HT1080 (cell line): ENCODE measurements at regions not wholly inside any gene's neighbourhood (a gene's known extent, or its start where the extent isn't known, plus 50 kb on each side); places are given as distances from the start of the nearest gene placed in this dataset.
"Not testable (repeated sequence)": the region's sequence is repeated elsewhere in the genome, so short reads cannot be mapped to it uniquely, and the experiment has no call there.

Source experiments
- DNase-seq: peaks from one replicate; pipeline ENCODE4 v3.0.0-alpha.2; 2015; ENCODE audit warnings: low read depth

DNA sequence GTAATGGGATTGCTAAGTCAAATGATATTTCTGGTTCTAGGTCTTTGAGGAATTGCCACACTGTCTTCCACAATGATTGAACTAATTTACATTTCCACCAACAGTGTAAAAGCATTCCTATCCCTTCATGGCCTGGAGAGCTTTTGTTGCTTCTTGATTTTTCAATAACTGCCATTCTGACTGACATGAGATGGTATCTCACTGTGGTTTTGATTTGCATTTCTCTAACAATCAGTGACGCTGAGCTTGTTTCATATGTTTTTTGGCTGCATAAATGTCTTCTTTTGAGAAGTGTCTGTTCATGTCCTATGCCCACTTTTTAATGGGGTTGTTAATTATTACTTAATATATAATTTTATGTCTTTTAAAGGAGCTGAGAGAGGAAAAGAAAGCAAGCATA is 177.7 kb upstream of the VLDLR start:
- not testable (repeated sequence) for DNase-seq

DNA sequence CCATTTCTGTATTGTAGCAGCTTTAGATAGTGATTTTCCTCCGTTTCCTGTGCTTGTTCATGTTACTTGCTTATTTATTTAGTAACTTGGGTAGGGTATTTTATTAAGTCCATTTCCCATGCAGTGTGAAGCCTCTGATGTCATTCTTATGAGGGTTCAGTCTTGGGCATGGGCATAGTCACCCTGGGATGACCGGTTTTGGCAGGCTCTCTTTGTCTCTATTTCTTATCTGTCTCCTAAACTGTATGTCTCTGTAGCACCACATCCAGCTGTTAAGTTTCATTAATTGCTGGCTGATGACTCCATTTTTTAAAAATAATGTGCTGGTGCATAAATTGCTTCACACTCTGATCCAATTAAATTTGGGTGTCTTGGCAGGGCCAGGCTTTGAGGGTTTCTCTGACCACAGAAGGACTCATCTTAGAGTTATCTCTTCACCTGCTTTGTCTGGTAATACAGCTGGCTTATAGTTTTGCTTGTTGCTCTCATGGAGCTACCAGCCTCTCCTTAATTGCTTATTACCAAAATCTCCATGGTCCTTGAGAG is 173.3 kb upstream of the VLDLR start:
- no peak for DNase-seq

DNA sequence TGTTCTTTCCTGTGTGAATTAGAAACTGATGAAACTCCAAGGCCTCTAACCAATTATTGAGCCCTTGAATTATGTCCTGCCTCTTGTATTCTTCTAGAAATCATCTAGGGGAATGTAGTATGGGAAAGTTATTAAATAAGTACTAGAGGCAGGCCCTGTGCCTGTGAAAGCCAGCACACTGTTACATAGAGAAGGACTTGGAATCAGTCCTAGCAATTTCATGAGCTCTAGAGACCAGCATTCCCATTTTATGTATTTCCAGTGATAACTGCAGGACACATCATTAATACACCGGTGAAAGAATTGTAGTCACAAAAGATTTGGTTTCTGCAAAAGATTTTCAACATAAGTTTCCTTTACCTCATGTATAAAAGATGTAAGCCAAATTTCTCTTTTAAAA is 168.5 kb upstream of the VLDLR start:
- no peak for DNase-seq

DNA sequence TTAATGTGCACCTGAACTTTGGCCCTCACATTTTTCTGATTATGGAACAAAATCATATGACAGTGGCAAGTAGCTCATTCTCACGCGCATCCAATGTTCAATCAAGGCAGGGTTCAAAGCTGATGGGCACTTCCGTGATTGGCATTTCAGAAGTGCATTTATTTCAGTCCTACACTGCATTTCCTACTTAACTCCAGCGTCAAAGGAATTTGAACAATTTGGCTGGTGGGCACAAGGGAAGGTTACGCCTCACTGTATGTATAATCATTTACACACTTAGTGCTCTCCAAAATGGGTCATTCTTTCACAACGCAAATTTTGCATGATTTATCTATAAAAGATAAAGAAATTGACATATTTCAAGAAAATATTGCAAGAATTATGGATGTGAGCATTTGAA is 167.9 kb upstream of the VLDLR start:
- DNase-seq: no peak

DNA sequence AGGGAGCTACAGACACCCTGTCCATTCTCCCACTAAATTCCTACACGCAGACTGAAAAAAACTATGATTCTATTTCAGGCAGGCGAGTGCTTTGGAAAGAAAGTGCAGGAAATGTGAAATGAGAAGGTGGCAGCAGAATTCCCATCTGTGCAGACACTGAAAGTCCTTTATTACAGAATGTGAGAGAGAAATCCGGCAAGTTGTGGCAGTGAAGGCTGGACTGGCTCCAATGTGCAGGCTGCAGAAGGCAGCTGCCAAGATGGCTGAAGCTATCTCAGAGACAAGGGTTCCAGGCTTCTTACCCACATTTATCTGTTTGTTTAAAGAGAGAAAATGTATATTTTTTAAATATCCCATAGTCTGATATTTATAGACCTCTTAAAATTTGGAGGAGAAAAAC is 161.8 kb upstream of the VLDLR start:
- DNase-seq: no peak

DNA sequence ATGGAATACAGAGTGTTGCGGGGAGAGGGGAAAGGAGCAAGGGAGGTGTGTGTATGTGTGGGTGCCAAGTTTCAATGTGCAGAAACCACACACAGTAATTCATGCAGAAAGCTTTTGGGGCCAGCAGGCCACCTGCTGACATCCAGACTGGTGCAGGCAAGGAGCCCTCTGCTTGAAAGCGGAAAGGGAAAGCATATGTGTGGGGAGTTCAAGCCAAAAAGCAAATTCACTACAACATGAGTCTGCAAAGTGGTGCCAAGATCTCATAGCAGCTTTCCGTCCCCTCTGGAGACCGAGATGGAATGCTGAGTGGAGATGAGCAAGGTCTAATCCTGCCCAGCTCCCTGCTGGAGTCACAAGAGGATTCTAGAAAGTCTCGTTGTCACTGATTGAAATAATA is 159.7 kb upstream of the VLDLR start:
- DNase-seq: no peak

DNA sequence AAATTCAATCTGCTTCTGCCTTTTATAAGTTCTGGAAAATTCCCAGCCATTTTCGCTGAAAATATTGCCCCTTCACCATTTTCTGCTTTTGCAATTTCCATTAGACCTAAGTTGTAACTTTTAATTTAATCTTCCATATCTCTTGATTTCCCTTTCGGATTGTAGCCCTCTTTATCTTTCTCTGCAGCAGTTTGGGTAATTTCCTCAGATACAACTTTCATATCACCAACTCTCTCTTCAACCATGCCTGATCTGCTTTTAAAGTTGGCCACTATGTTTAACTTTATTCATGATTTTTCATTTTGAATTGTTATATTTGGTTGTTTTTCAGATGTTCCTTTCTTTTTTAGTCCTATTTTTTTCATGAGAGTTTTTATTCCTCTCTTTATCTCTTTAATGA is 157.0 kb upstream of the VLDLR start:
- no peak for DNase-seq

DNA sequence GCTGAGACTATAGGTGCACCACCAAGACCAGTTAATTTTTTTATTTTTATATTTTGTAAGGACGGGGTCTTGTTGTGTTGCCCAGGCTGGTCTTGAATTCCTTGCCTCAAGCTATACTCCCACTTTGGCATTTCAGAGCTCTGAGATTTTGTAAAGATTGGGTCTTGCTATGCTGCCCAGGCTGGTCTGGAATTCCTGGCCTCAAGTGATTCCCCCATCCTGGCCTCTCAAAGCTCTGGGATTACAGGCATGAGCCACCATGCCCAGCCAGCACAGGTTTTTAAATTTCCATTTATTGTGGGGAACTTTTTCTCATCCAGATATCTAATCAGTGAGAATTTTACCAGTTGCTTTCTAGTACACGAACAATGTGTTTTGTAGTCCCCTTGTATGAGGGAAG is 156.1 kb upstream of the VLDLR start:
- DNase-seq: no peak

DNA sequence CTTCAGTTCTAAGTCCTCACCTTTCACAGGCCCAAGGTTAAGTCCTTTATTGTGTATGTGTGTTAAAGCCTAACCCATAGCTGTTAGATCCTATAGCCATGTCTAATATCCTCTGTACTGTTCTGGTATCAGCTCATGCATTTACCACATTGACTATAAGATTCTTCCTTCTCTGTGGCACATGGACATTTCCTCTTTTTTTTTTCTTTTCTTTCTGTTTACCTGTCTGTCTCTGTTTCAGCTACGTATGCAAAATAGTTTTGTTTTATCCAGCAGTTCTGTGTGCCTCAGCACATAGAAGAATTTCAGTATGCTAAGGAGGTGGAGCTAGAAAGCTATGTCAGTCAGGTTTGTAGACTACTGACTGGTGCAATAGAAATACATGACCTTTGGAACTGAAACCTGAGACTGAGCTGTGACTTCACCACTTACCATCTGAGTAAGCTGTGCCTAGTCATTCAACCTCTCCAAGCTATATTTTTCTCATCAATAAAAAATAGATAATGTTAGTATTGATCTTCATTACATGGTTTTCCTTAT is 155.6 kb upstream of the VLDLR start:
- peak; percentile 40 for DNase-seq

DNA sequence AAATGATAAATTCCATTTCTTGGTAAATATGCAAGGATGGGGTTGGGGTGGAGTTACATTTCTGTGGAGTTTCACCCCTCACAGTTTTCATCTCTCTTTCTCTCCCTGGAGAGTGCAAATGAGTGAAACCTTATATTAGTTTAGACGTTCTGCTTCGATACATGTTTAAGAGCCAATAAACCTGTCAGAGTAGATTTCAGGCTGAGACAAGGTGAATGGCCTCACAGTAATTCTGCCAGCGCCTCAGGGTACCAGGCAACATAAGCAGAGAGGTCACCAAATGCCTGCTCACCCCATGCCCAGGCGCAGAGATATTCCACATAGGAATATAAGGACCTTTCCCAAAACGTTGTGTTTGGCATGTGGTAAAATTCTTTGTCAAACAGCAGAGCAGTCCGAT is 154.9 kb upstream of the VLDLR start:
- no peak for DNase-seq

DNA sequence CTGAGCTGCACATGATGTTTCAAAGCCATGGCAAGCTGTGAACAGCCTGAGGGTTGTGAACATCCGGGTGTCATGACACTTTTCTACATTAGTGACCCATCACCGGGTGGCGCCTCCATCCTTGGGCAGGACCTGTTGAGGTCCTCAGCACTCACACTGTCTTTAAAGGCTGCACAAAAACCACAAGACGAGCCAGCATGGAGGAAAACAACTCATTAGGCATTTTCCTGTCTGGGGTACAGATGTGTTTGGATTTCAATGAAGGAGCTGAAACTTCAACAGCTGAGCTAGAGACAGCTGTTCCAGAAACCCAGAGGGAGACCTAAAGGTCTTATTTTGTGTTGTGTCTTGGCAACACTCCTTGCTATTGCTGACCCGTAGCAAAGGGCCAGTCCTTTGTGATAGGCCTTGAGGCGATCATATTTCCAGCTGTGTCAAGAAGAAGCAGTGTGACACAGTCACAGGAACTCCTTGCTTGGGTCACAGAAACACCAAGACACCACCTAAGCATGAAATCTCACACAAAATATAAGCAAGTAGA is 151.8 kb upstream of the VLDLR start:
- peak; percentile 58 for DNase-seq

DNA sequence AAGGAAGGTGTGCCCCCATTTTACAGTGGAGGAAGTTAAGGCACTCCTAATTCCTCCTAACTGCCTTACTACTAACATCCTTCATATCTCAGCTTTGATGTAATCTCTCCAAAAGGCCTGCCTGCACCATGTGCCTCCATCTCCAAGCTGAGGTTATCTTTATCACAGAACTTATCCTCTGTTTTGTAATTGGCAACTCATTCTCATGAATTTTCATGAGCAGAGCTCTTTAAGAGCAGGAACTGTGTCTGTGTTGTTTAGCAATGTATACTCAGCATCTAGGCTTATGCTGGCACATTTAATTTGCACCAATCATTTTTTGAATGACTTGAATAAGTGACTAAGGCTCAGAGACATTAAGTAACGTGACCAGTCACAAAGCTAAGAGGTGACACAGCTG is 147.9 kb upstream of the VLDLR start:
- DNase-seq: no peak

DNA sequence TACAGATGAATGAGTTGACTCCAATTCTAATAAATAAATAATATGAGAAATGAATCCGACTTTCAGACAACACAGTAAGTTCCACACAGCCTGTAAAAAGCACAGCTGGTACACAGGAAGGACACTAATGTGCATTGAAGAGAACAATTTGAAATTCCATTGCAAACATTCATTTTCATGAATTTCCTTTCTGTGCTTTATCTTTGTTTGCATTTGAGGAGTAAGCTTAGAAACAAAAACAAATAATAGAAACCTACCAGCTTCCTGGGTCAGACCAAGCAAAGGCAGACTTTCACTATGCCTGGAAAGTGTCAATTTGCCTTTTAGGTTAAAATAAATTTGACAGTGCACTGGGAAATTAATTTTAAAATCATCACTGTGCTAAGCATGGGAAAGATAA is 143.8 kb upstream of the VLDLR start:
- peak; percentile 5 for DNase-seq

DNA sequence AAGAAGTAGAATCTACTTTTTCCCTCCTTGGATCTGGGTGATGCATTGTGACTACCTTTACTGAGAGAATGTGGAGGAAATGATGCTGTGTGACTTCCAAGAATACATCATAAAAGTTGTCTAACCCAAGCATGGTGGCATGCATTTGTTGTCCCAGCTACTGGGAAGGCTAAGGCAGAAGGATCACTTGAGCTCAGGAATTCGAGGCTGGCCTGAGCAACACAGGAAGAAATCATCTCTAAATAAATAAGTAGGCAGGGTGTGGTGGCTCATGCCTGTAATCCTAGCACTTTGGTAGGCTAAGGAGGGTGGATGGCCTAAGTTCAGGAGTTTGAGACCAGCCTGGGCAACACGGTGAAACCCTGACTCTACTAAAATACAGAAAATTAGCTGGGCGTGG is 143.2 kb upstream of the VLDLR start:
- no peak for DNase-seq

DNA sequence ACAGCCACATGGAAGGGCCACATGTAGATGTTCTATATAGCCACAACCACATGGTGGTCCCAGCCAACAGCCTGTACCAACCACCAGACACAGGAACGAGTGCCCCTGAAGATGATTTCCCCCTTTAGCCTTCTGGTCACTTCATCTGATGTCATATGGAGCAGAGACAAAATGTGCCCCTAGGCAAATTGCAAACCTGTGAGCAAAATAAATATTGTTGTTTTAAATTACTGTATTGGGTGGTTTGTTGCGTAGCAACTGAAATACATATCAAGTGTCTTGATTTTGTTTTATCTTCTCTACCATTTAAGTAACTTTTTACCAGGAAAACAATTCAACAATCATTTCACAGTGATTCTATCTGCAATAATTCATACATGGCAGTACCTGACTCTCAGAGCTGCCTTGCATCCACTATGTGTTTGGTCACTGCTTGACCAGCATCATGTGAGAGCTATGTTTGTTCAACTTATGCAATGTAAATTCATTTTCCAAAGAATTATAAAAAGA is 142.5 kb upstream of the VLDLR start:
- no peak for DNase-seq

DNA sequence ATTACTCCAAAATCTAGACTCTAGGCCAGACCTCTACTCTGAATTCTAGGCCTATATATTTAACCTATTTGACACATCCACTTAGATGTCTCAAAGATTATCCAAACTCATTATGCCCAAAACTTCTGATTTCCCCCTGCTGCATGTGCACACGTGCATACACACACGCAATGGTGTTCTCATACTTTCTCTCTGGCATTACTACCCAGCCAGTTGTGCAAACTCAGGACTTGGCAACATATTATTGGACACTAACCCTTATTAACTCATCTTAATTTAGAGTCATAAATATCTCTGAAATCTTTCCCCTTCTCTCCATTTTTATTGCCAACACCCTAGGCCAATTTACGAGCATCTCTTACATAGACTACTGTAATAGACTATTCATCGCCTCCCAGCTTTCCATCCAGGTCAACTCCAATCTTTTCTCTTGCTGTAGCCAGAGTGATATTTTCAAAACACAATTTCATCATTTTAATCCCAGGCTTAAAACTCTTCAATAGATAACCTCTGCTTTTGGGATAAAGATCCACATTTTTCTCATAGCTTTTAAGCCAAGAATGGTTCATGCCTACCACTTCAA is 141.2 kb upstream of the VLDLR start:
- DNase-seq: no peak

DNA sequence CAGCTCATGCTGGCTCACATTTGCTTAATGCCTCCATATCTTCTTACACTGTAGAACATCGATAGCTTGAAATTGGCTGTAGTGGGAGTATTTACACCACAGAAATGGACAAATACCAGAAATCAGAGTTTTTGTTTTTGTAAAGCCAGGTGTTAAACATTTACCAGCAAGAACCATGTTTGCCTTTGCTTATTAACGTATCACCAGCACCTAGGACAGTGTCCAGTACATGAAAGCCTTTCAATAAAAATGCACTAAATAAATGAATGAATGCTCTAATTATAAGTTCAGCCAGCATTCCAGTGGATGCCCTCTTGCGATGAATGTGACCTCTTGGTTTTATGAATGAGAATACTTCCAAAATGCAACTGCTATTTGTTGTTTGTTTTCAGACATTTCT is 140.4 kb upstream of the VLDLR start:
- DNase-seq: no peak

DNA sequence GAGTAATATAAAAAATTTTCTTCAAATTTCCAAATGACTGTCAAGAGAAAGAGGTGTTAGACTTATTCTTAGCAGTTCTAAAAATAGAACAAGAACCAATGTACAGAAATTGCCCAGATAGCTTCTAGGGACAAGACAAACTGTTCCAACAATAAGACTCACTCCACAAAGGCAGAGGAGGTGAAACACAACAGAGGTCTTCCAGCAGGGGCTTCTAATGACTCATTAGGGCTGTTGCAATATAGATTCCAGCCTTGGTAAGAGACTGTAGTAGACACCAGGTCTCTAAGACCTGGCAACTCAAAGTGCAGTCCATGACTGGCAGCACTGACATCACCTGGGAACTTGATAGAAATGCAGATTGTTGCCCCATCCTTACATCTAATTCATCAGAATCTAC is 134.6 kb upstream of the VLDLR start:
- DNase-seq: no peak

DNA sequence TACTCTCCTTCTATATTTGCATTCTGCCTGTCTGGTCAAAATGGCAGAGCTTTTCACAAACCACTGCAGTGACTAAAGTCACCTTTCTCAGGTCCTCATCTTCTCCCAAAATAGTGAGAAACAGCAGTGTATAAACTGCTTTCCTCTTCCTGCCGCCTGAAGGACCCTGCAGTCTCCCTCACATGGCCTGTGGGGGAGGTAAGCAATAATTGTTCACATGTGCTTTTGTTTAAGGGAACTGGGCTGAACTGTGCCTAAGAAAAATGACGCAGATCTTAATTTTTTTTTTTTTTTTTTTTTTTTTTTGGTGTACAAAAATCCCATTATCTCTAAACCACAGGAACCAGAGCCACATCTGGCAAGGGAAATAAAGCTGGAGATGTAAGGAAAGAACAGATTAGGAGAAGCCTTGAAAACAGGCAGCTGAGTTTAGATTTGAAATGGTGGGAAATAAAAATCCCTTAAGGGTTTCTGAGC is 131.7 kb upstream of the VLDLR start:
- peak; percentile 30 for DNase-seq

DNA sequence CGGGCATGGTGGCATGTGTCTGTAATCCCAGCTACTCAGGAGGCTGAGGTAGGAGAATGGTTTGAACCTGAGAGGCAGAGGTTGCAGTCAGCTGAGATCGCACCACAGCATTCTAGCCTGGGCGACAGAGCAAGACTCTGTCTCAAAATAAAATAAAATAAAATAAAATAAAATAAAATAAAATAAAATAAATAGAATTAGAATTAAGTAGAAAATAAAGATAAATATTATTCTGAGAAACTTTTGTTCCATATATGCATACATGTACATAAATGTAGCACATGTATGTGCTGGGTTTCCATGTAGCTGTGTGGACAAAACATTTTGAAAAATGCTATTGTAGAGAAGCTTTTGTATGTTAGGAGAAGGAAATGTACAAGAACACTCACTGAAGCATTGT is 129.4 kb upstream of the VLDLR start:
- no peak for DNase-seq

DNA sequence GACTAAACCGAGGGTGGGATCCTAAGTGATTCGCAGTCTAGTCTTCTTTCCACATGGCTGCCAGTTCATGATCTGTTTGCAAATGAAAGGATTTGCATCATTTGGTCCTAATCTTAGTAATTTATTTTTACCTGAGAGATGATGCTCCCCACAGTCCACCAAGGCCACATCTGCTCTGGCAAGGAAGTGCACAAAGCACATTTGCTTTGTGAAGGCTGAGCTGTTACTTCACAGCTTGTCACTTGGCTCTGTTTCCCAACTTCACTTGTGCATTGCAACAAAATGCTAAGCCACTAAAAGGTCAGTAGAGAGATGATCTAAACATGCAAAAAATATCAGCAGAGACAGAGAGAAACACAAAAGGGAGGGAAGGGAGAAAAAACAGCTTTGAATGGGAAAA is 128.5 kb upstream of the VLDLR start:
- DNase-seq: no peak

DNA sequence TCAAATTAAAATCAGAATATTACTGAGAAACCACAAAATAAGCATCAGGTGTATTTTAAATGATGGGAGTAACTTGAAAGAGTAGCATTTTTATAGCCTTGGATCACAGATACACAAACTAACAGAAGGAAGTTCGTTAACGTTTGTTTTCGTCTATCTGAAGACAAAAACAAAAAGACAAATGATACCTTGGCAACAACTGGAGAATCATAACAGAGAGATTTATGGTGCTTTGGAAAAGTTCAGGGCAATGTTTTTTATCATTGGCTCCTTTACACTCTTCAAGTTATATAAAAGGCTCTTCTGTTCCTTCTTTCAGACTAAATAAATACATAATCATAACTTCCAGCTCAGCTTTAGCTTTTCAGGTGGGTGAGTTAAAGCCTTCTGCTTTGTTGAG is 128.1 kb upstream of the VLDLR start:
- DNase-seq: no peak

DNA sequence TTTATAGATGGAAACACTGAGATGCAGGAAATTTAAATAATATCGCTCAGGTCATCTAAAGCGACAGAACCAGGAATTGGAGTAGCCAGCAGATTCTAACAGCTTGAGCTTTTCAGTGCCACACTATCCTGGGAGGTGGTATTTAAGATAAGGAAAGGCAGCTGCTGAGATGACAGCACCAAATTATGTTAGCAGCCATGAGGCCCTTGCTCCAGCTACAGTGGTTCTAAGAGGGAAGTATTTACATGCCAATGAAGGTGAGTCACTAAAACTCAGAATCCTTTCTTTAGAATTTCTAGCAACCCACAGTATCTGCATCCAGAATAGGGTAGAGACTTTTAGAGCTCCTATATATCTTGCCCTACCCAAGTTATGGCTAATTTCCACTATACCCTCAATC is 127.0 kb upstream of the VLDLR start:
- peak; percentile 68 for DNase-seq
